Putamen (tissue), 1 donor: ENCODE measurements at regions not wholly inside any gene's neighbourhood (a gene's known extent, or its start where the extent isn't known, plus 50 kb on each side); places are given as distances from the start of the nearest gene placed in this dataset.

Experiments used
- DNase-seq: peaks from one replicate; pipeline ENCODE4 v3.0.0-alpha.2; 2016; ENCODE audit warnings: low spot score

GRCh38 chr1:11414926-11415538 lies 63.9 kb upstream of the DISP3 start:
- peak; percentile 49 for DNase-seq

GRCh38 chr1:11417162-11417561 lies 61.8 kb upstream of the DISP3 start:
- DNase-seq = no peak

- DNase-seq = no peak
Measured at GRCh38 chr1:11418056-11418455, 60.9 kb upstream of the DISP3 start.

GRCh38 chr1:11421443-11421842 lies 57.5 kb upstream of the DISP3 start:
- DNase-seq = no peak

- DNase-seq = no peak
Measured at GRCh38 chr1:11422686-11423085, 56.3 kb upstream of the DISP3 start.

GRCh38 chr1:11426617-11427016 lies 52.3 kb upstream of the DISP3 start:
- DNase-seq = no peak

GRCh38 chr1:11428789-11429188 lies 50.2 kb upstream of the DISP3 start:
- no peak for DNase-seq
